Activated naive CD8-positive, alpha-beta T cell treated with anti-CD3 and anti-CD28 coated beads, Interleukin-2, amount 10 ng/mL, durations not matched to agents 7 days and 5 days (primary cell): ENCODE measurements at regions not wholly inside any gene's neighbourhood (a gene's known extent, or its start where the extent isn't known, plus 50 kb on each side); places are given as distances from the start of the nearest gene placed in this dataset.
A peak's percentile ranks its signal among the peaks of the same experiment; 100 is the strongest.

Source experiments
- ATAC-seq: fragments of 150-1000 bp; cut with Tn5 transposase; one replicate; pipeline ENCODE4 v1.10.0; 2021; ENCODE audit warnings: low read depth, moderate library complexity
- POLR2A ChIA-PET: fragments of 350-600 bp; sonication (Branson Sonifier 250); formaldehyde crosslinking; loops from one replicate; lab custom pipeline; 2021; ENCODE audit warnings: antibody characterized with exemption; lab: Charles Lee
- DNase-seq: peaks from one replicate; pipeline ENCODE4 v3.0.0; 2021
- H3K27ac Mint-ChIP-seq: one replicate; pipeline ENCODE4 v1.8.0; 2022; ENCODE audit warnings: mild to moderate bottlenecking, mixed read lengths
- H3K27me3 Mint-ChIP-seq: one replicate; pipeline ENCODE4 v1.8.0; 2022; ENCODE audit warnings: mild to moderate bottlenecking, moderate library complexity, mixed read lengths
- H3K36me3 Mint-ChIP-seq: one replicate; pipeline ENCODE4 v1.8.0; 2021; ENCODE audit warnings: mild to moderate bottlenecking, mixed read lengths
- H3K4me1 Mint-ChIP-seq: one replicate; pipeline ENCODE4 v1.8.0; 2021; ENCODE audit warnings: mixed read lengths
- H3K4me3 Mint-ChIP-seq: one replicate; pipeline ENCODE4 v1.8.0; 2022; ENCODE audit warnings: mild to moderate bottlenecking, moderate library complexity, mixed read lengths
- H3K9me3 Mint-ChIP-seq: one replicate; pipeline ENCODE4 v1.8.0; 2021; ENCODE audit warnings: mixed read lengths

GRCh38 chr16:86398201-86398600 lies 112.1 kb upstream of the FOXF1 start:
- no peaks in the 10 kb centered on the region for H3K36me3 Mint-ChIP-seq
- POLR2A ChIA-PET, result no interaction called here
- no peak overlapping the region for H3K27ac Mint-ChIP-seq
- no peak for DNase-seq
- H3K27me3 Mint-ChIP-seq, result peaks cover 3% of the 10 kb centered on the region
- ATAC-seq, result no peak
- no peak overlapping the region for H3K4me3 Mint-ChIP-seq
- no peaks in the 10 kb centered on the region for H3K9me3 Mint-ChIP-seq
- no peaks in the 10 kb centered on the region for H3K4me1 Mint-ChIP-seq

GRCh38 chr16:86398622-86399021 lies 111.7 kb upstream of the FOXF1 start:
- ATAC-seq (no peak), DNase-seq (no peak)
- Mint-ChIP-seq H3K27me3 (peaks cover 3% of the 10 kb centered on the region), H3K4me1 (no peaks in the 10 kb centered on the region), H3K4me3 (no peak overlapping the region), H3K9me3 (no peaks in the 10 kb centered on the region), H3K27ac (no peak overlapping the region), H3K36me3 (no peaks in the 10 kb centered on the region)
- POLR2A ChIA-PET, result no interaction called here

GRCh38 chr16:86401126-86401525 lies 109.2 kb upstream of the FOXF1 start:
- Mint-ChIP-seq H3K36me3 (no peaks in the 10 kb centered on the region), H3K9me3 (no peaks in the 10 kb centered on the region), H3K4me3 (no peak overlapping the region), H3K27me3 (peaks cover 3% of the 10 kb centered on the region), H3K4me1 (no peaks in the 10 kb centered on the region), H3K27ac (no peak overlapping the region)
- DNase-seq (no peak), ATAC-seq (no peak)
- POLR2A ChIA-PET, result no interaction called here

GRCh38 chr16:86403085-86403484 lies 107.2 kb upstream of the FOXF1 start:
- Mint-ChIP-seq H3K9me3 (no peaks in the 10 kb centered on the region), H3K4me1 (no peaks in the 10 kb centered on the region), H3K4me3 (no peak overlapping the region), H3K36me3 (no peaks in the 10 kb centered on the region), H3K27ac (no peak overlapping the region), H3K27me3 (peaks cover 3% of the 10 kb centered on the region)
- no peak for DNase-seq
- ATAC-seq, result no peak
- POLR2A ChIA-PET, result no interaction called here

GRCh38 chr16:86403541-86404163 lies 106.7 kb upstream of the FOXF1 start:
- Mint-ChIP-seq H3K27me3 (peaks cover 3% of the 10 kb centered on the region), H3K27ac (no peak overlapping the region), H3K36me3 (no peaks in the 10 kb centered on the region), H3K9me3 (no peaks in the 10 kb centered on the region), H3K4me3 (no peak overlapping the region), H3K4me1 (no peaks in the 10 kb centered on the region)
- DNase-seq, result no peak
- no peak for ATAC-seq
- POLR2A ChIA-PET, result no interaction called here

- Mint-ChIP-seq H3K4me3 (no peak overlapping the region), H3K4me1 (no peaks in the 10 kb centered on the region), H3K36me3 (no peaks in the 10 kb centered on the region), H3K27me3 (peaks cover 3% of the 10 kb centered on the region), H3K9me3 (no peaks in the 10 kb centered on the region), H3K27ac (no peak overlapping the region)
- POLR2A ChIA-PET, result no interaction called here
- ATAC-seq (no peak), DNase-seq (no peak)
Measured at GRCh38 chr16:86404678-86405077, 105.6 kb upstream of the FOXF1 start.

- Mint-ChIP-seq H3K36me3 (no peaks in the 10 kb centered on the region), H3K27me3 (peaks cover 4% of the 10 kb centered on the region), H3K9me3 (peaks cover 1% of the 10 kb centered on the region), H3K4me1 (no peaks in the 10 kb centered on the region), H3K4me3 (no peak overlapping the region), H3K27ac (no peak overlapping the region)
- POLR2A ChIA-PET, result no interaction called here
- ATAC-seq (no peak), DNase-seq (no peak)
Measured at GRCh38 chr16:86405319-86405718, 105.0 kb upstream of the FOXF1 start.

GRCh38 chr16:86406056-86406455 lies 104.3 kb upstream of the FOXF1 start:
- ATAC-seq (no peak), DNase-seq (no peak)
- Mint-ChIP-seq H3K27ac (no peak overlapping the region), H3K9me3 (peaks cover 2% of the 10 kb centered on the region), H3K27me3 (peaks cover 7% of the 10 kb centered on the region), H3K36me3 (no peaks in the 10 kb centered on the region), H3K4me1 (no peaks in the 10 kb centered on the region), H3K4me3 (no peak overlapping the region)
- POLR2A ChIA-PET, result no interaction called here

- no peak overlapping the region for H3K4me3 Mint-ChIP-seq
Measured at GRCh38 chr16:86408685-86409084, 101.6 kb upstream of the FOXF1 start.

GRCh38 chr16:86410081-86410480 lies 100.2 kb upstream of the FOXF1 start:
- Mint-ChIP-seq H3K4me3 (no peak overlapping the region), H3K36me3 (no peaks in the 10 kb centered on the region)
- no peak for ATAC-seq

More at GRCh38 chr16:86408685-86409084, 101.6 kb upstream of the FOXF1 start:
- Mint-ChIP-seq H3K9me3 (peaks cover 4% of the 10 kb centered on the region), H3K4me1 (no peaks in the 10 kb centered on the region), H3K27me3 (peaks cover 7% of the 10 kb centered on the region), H3K27ac (peak overlapping the region; percentile 36), H3K36me3 (no peaks in the 10 kb centered on the region)
- POLR2A ChIA-PET, result no interaction called here
- no peak for DNase-seq
- no peak for ATAC-seq

GRCh38 chr16:86410529-86410928 lies 99.8 kb upstream of the FOXF1 start:
- POLR2A ChIA-PET, result no interaction called here
- no peak overlapping the region for H3K4me3 Mint-ChIP-seq

More at GRCh38 chr16:86410081-86410480, 100.2 kb upstream of the FOXF1 start:
- peaks cover 7% of the 10 kb centered on the region for H3K27me3 Mint-ChIP-seq
- no peak for DNase-seq
- H3K27ac Mint-ChIP-seq, result no peak overlapping the region
- H3K9me3 Mint-ChIP-seq, result peaks cover 4% of the 10 kb centered on the region
- no peaks in the 10 kb centered on the region for H3K4me1 Mint-ChIP-seq
- POLR2A ChIA-PET, result no interaction called here

GRCh38 chr16:86411897-86412296 lies 98.4 kb upstream of the FOXF1 start:
- no peak for ATAC-seq
- no peak overlapping the region for H3K4me3 Mint-ChIP-seq
- POLR2A ChIA-PET, result no interaction called here

More at GRCh38 chr16:86410529-86410928, 99.8 kb upstream of the FOXF1 start:
- Mint-ChIP-seq H3K27me3 (peaks cover 7% of the 10 kb centered on the region), H3K27ac (no peak overlapping the region), H3K4me1 (no peaks in the 10 kb centered on the region), H3K9me3 (peaks cover 4% of the 10 kb centered on the region), H3K36me3 (no peaks in the 10 kb centered on the region)
- no peak for ATAC-seq
- DNase-seq, result no peak

GRCh38 chr16:86414991-86415740 lies 95.2 kb upstream of the FOXF1 start:
- DNase-seq, result no peak
- Mint-ChIP-seq H3K9me3 (peaks cover 4% of the 10 kb centered on the region), H3K4me3 (no peak overlapping the region), H3K36me3 (no peaks in the 10 kb centered on the region), H3K27ac (no peak overlapping the region), H3K27me3 (peaks cover 7% of the 10 kb centered on the region), H3K4me1 (no peaks in the 10 kb centered on the region)
- POLR2A ChIA-PET, result no interaction called here
- no peak for ATAC-seq

More at GRCh38 chr16:86411897-86412296, 98.4 kb upstream of the FOXF1 start:
- Mint-ChIP-seq H3K36me3 (no peaks in the 10 kb centered on the region), H3K4me1 (no peaks in the 10 kb centered on the region), H3K27me3 (peaks cover 7% of the 10 kb centered on the region), H3K27ac (no peak overlapping the region), H3K9me3 (peaks cover 4% of the 10 kb centered on the region)
- no peak for DNase-seq

GRCh38 chr16:86418981-86419380 lies 91.3 kb upstream of the FOXF1 start:
- H3K4me1 Mint-ChIP-seq, result no peaks in the 10 kb centered on the region
- H3K36me3 Mint-ChIP-seq, result no peaks in the 10 kb centered on the region
- ATAC-seq, result no peak
- H3K4me3 Mint-ChIP-seq, result no peak overlapping the region
- H3K27ac Mint-ChIP-seq, result no peak overlapping the region
- POLR2A ChIA-PET, result no interaction called here
- no peak for DNase-seq
- H3K27me3 Mint-ChIP-seq, result peaks cover 2% of the 10 kb centered on the region
- H3K9me3 Mint-ChIP-seq, result peaks cover 2% of the 10 kb centered on the region
